GM10248 (cell line): ENCODE measurements at regions not wholly inside any gene's neighbourhood (a gene's known extent, or its start where the extent isn't known, plus 50 kb on each side); places are given as distances from the start of the nearest gene placed in this dataset.

Experiments
- CTCF ChIA-PET: fragments of 300-600 bp; sonication (Branson Sonifier 250); formaldehyde crosslinking; extraction: SDS; loops from one replicate; lab custom pipeline; 2021; ENCODE audit warnings: antibody characterized with exemption; lab: Yijun Ruan, JAX
- POLR2A ChIA-PET: fragments of 350-650 bp; sonication (Branson Sonifier 250); formaldehyde crosslinking; extraction: SDS; loops from one replicate; lab custom pipeline; 2020; ENCODE audit warnings: antibody characterized with exemption; lab: Yijun Ruan, JAX
- DNase-seq: peaks from one replicate; pipeline ENCODE4 v3.0.0; 2012; ENCODE audit errors: extremely low spot score
- TF ChIP-seq, protein P1 (sequence below): IDR thresholded peaks from 2 replicates; pipeline ENCODE4 v1.5.1; 2012; ENCODE audit warnings: mild to moderate bottlenecking, low read depth; ENCODE audit errors: extremely low read depth, missing control alignments, control extremely low read depth

- CTCF ChIA-PET, result interaction anchor here (1.4 to 1.7 kb wide), 4 partner anchors 9 to 223 kb away, joined by 3 to 6 read pairs (median 3); no protein-coding TSS in a partner anchor
These were observed 50.6 kb upstream of the SLC7A14 start for GRCh38 chr3:170636400-170636973.

More at GRCh38 chr3:170636400-170636973, 50.6 kb upstream of the SLC7A14 start:
- TF ChIP-seq, protein P1, sequence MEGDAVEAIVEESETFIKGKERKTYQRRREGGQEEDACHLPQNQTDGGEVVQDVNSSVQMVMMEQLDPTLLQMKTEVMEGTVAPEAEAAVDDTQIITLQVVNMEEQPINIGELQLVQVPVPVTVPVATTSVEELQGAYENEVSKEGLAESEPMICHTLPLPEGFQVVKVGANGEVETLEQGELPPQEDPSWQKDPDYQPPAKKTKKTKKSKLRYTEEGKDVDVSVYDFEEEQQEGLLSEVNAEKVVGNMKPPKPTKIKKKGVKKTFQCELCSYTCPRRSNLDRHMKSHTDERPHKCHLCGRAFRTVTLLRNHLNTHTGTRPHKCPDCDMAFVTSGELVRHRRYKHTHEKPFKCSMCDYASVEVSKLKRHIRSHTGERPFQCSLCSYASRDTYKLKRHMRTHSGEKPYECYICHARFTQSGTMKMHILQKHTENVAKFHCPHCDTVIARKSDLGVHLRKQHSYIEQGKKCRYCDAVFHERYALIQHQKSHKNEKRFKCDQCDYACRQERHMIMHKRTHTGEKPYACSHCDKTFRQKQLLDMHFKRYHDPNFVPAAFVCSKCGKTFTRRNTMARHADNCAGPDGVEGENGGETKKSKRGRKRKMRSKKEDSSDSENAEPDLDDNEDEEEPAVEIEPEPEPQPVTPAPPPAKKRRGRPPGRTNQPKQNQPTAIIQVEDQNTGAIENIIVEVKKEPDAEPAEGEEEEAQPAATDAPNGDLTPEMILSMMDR, result no peak
- DNase-seq, result no peak
- POLR2A ChIA-PET, result no interaction called here
